K562 (cell line): ENCODE measurements at regions not wholly inside any gene's neighbourhood (a gene's known extent, or its start where the extent isn't known, plus 50 kb on each side); places are given as distances from the start of the nearest gene placed in this dataset.

ENCODE experiments used
- ATAC-seq: fragments of 200-7000 bp; cut with Tn5 transposase; 3 replicates; pipeline ENCODE4 v1.9.1; 2020; ENCODE audit warnings: moderate library complexity
- BruUV-seq: library from RNA; stranded (reverse); fragments of 400-500 nt; replicated peaks from 2 replicates; lab custom pipeline; 2021; lab: Mats Ljungman, UMichigan
- CTCF ChIA-PET: fragments of 300-600 bp; formaldehyde crosslinking; extraction: SDS; loops from one replicate; lab custom pipeline; 2021; ENCODE audit warnings: low intra/inter-chr PET ratio; lab: Yijun Ruan, JAX
- POLR2A ChIA-PET: fragments of 300-600, 350-650 bp; sonication (Branson Sonifier 250); formaldehyde crosslinking; extraction: SDS; loops from one replicate; lab custom pipeline; 2021; ENCODE audit warnings: antibody characterized with exemption, inconsistent platforms; lab: Yijun Ruan, JAX
- DNase-seq, 4 experiments: peaks; one replicate each; pipeline versions ENCODE4 v3.0.0 to v3.0.0-alpha.2; 2011 to 2018; ENCODE audit warnings: low spot score in 3 of 4, mixed read lengths in 3 of 4; ENCODE audit errors: extremely low read depth in 1 of 4
- FAIRE-seq: peaks from 2 replicates; lab custom pipeline; 2011; peaks lifted over from hg19 to GRCh38; lab: Jason Lieb, UNC
- H2AFZ ChIP-seq: 2 replicates; pipeline ENCODE4 v1.6.0; 2011; ENCODE audit warnings: low read depth, low read length, control low read depth, inconsistent platforms
- H3K27ac ChIP-seq: fragments of 200-600 bp; 3 replicates; pipeline ENCODE4 v1.8.0; 2011; ENCODE audit warnings: low read depth, mild to moderate bottlenecking, control low read depth, inconsistent platforms, low read length, moderate library complexity, mixed read lengths; ENCODE audit errors: extremely low read depth
- H3K27me3 ChIP-seq, 2 experiments: fragments of 300-600 bp in 1 of 2; 2 replicates in 1 of 2; 3 replicates in 1 of 2; pipeline versions ENCODE4 v1.6.0 to v1.8.0; 2011; ENCODE audit warnings: inconsistent platforms in 2 of 2, low read length in 2 of 2, mild to moderate bottlenecking in 1 of 2, mixed read lengths in 1 of 2, moderate library complexity in 1 of 2; ENCODE audit not compliant: control insufficient read depth in 2 of 2, insufficient read depth in 2 of 2
- H3K36me3 ChIP-seq: fragments of 300-600 bp; 3 replicates; pipeline ENCODE4 v1.8.0; 2011; ENCODE audit warnings: mild to moderate bottlenecking, low read length, inconsistent platforms; ENCODE audit not compliant: control insufficient read depth, insufficient read depth
- H3K4me1 ChIP-seq, 2 experiments: fragments of 200-600 bp in 1 of 2; replicated peaks in 1 of 2; 2 replicates in 1 of 2; 3 replicates in 1 of 2; pipeline versions ENCODE4 v1.5.1 to v1.8.0; 2011; ENCODE audit warnings: inconsistent platforms in 2 of 2, low read length in 2 of 2, mild to moderate bottlenecking in 1 of 2, mixed read lengths in 1 of 2, moderate library complexity in 1 of 2; ENCODE audit not compliant: control insufficient read depth in 2 of 2, insufficient read depth in 2 of 2
- H3K4me2 ChIP-seq: 2 replicates; pipeline ENCODE4 v1.6.1; 2011; ENCODE audit warnings: low read length, control low read depth, inconsistent platforms, mixed read lengths; ENCODE audit not compliant: insufficient read depth
- H3K4me3 ChIP-seq: fragments of 200-600 bp; sonication (generic), shearing (Covaris generic); 2 replicates; pipeline ENCODE4 v1.5.1; 2016; ENCODE audit warnings: control low read depth, inconsistent platforms
- H3K79me2 ChIP-seq: fragments of 200-600 bp; 3 replicates; pipeline ENCODE4 v1.8.0; 2011; ENCODE audit warnings: low read length, inconsistent platforms; ENCODE audit not compliant: control insufficient read depth, insufficient read depth
- H3K9ac ChIP-seq, 2 experiments: 2 replicates each; pipeline versions ENCODE4 v1.6.0 to v1.6.1; 2011; ENCODE audit warnings: low read depth in 2 of 2, low read length in 2 of 2, control low read depth in 1 of 2, inconsistent platforms in 1 of 2, mild to moderate bottlenecking in 1 of 2, mixed read lengths in 1 of 2; ENCODE audit not compliant: insufficient read depth in 1 of 2
- H3K9me1 ChIP-seq: one replicate; pipeline ENCODE4 v1.6.0; 2011; ENCODE audit warnings: inconsistent platforms, mild to moderate bottlenecking, low read length, moderate library complexity; ENCODE audit not compliant: control insufficient read depth, insufficient read depth
- H3K9me3 ChIP-seq: replicated peaks from 2 replicates; pipeline ENCODE4 v1.5.1; 2011; ENCODE audit warnings: low read depth, low read length, inconsistent platforms; ENCODE audit not compliant: control insufficient read depth, insufficient read depth
- H4K20me1 ChIP-seq: replicated peaks from 2 replicates; pipeline ENCODE4 v1.6.1; 2011; ENCODE audit warnings: low read length, inconsistent platforms, mixed read lengths; ENCODE audit not compliant: control insufficient read depth, insufficient read depth
- MBD1 ChIP-seq: fragments of 250-450 bp; sonication (Bioruptor Pico); IDR thresholded peaks from 2 replicates; pipeline ENCODE4 v1.8.0; 2022; ENCODE audit warnings: inconsistent platforms
- NFXL1 ChIP-seq: fragments of 450-650 bp; formaldehyde crosslinking; IDR thresholded peaks from 2 replicates; pipeline ENCODE4 v1.4.0; 2021; ENCODE audit warnings: mild to moderate bottlenecking
- YY1 ChIP-seq, 3 experiments: IDR thresholded peaks; 2 replicates each; pipeline ENCODE4 v1.6.1; 2011; ENCODE audit warnings: low read length in 2 of 3, mild to moderate bottlenecking in 2 of 3, moderate library complexity in 2 of 3, borderline replicate concordance in 1 of 3, control low read depth in 1 of 3, low read depth in 1 of 3; ENCODE audit not compliant: insufficient read depth in 3 of 3, insufficient replicate concordance in 2 of 3, control insufficient read depth in 1 of 3, insufficient read length in 1 of 3; ENCODE audit errors: extremely low read depth in 1 of 3
- ZC3H11A ChIP-seq: IDR thresholded peaks from 2 replicates; pipeline ENCODE4 v1.6.1; 2012; ENCODE audit warnings: low read depth, low read length, improper control_type of control experiment
- ZNF444 ChIP-seq: fragments of 250-450 bp; sonication (Bioruptor Pico); IDR thresholded peaks from 2 replicates; pipeline ENCODE4 v1.4.0; 2020; ENCODE audit warnings: mild to moderate bottlenecking, moderate library complexity
- WGBS: fragments of 100-300 bp; shearing (Covaris generic); methylation state at CpG from one replicate; pipeline ENCODE4 v1.1.6; 2016; ENCODE audit warnings: low coverage, mixed read lengths; ENCODE audit not compliant: insufficient coverage; ENCODE audit errors: missing lambda C conversion rate; 5-methylcytosine and 5-hydroxymethylcytosine counted together
- in situ Hi-C: fragments of 300-500 bp; cut with MboI; formaldehyde crosslinking; loops from 4 replicates; pipeline ENCODE4 v1.15.0; 2018; ENCODE audit warnings: inconsistent platforms, mixed read lengths
- intact Hi-C: fragments of 100-400 bp; cut with micrococcal nuclease; formaldehyde crosslinking; loops from 2 replicates; pipeline ENCODE4 v1.14.2; 2022

- Histone ChIP-seq H2AFZ (no peak overlapping the region), H3K9me3 (no peaks in the 10 kb centered on the region), H3K79me2 (no peaks in the 10 kb centered on the region), H3K27ac (no peak overlapping the region), H3K9me1 (no peaks in the 10 kb centered on the region), H4K20me1 (no peaks in the 10 kb centered on the region), H3K4me3 (no peak overlapping the region), H3K4me1 (no peaks in the 10 kb centered on the region), H3K27me3 (no peaks in the 10 kb centered on the region), H3K9ac (no peak overlapping the region), H3K36me3 (no peaks in the 10 kb centered on the region), H3K4me2 (no peak overlapping the region)
- CTCF ChIA-PET, result no interaction called here
- WGBS, result 0% methylated on average over 3 of the region's 3 CpGs
- TF ChIP-seq NFXL1 (no peak), MBD1 (CRISPR knock-in tag) (no peak), ZC3H11A (no peak), ZNF444 (CRISPR knock-in tag) (no peak), YY1 (IDR thresholded peaks at IDR 0.05; ENCODE audit: borderline replicate concordance in 1 of 3, control insufficient read depth in 1 of 3, extremely low read depth in 1 of 3, insufficient read depth in 3 of 3, insufficient read length in 1 of 3, insufficient replicate concordance in 2 of 3, low read depth in 1 of 3, low read length in 2 of 3) (no peak)
- FAIRE-seq (no peak), DNase-seq (no peak), ATAC-seq (no peak)
- in situ Hi-C loops, result no loop called here
- intact Hi-C loops, result no loop called here
- POLR2A ChIA-PET, result interaction anchor here (0.6 kb wide), 1 partner anchor 41 kb away, joined by 3 read pairs; no protein-coding TSS in a partner anchor
- BruUV-seq, result no TSS peak
Measured at GRCh38 chr10:3622845-3623621, 162.0 kb downstream of the KLF6 start.
